ENCODE measurements at regions not wholly inside any gene's neighbourhood (a gene's known extent, or its start where the extent isn't known, plus 50 kb on each side); places are given as distances from the start of the nearest gene placed in this dataset.

- Histone ChIP-seq H3K4me3 (ENCODE audit: low read depth, low read length) (no peak overlapping the region), H3K27me3 (replicated peaks; ENCODE audit: control insufficient read depth, insufficient read depth, low read length) (no peaks in the 10 kb centered on the region), H3K9me3 (no peaks in the 10 kb centered on the region), H3K36me3 (ENCODE audit: control insufficient read depth, insufficient read depth, low read length) (no peaks in the 10 kb centered on the region), H3K4me1 (peaks cover 30% of the 10 kb centered on the region)
- intact Hi-C loops (cut with micrococcal nuclease; ENCODE audit: unreplicated experiment): no loop called here
- Mint-ChIP-seq H3K4me1 (ENCODE audit: low read depth, unreplicated experiment) (peaks cover 41% of the 10 kb centered on the region), H3K27me3 (ENCODE audit: insufficient read depth, unreplicated experiment) (no peaks in the 10 kb centered on the region), H3K27ac (ENCODE audit: unreplicated experiment) (no peak overlapping the region), H3K9me3 (ENCODE audit: unreplicated experiment) (peaks cover 4% of the 10 kb centered on the region), H3K36me3 (ENCODE audit: insufficient read depth, unreplicated experiment) (peaks cover 6% of the 10 kb centered on the region), H3K4me3 (ENCODE audit: unreplicated experiment) (no peak overlapping the region)
- ChIA-PET POLR2A (no interaction called here), CTCF (interaction anchor here (0.8 to 1.3 kb wide), 3 partner anchors 48 to 112 kb away, joined by 3 to 6 read pairs (median 6); no protein-coding TSS in a partner anchor)
- TF ChIP-seq, protein P1, sequence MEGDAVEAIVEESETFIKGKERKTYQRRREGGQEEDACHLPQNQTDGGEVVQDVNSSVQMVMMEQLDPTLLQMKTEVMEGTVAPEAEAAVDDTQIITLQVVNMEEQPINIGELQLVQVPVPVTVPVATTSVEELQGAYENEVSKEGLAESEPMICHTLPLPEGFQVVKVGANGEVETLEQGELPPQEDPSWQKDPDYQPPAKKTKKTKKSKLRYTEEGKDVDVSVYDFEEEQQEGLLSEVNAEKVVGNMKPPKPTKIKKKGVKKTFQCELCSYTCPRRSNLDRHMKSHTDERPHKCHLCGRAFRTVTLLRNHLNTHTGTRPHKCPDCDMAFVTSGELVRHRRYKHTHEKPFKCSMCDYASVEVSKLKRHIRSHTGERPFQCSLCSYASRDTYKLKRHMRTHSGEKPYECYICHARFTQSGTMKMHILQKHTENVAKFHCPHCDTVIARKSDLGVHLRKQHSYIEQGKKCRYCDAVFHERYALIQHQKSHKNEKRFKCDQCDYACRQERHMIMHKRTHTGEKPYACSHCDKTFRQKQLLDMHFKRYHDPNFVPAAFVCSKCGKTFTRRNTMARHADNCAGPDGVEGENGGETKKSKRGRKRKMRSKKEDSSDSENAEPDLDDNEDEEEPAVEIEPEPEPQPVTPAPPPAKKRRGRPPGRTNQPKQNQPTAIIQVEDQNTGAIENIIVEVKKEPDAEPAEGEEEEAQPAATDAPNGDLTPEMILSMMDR (IDR thresholded peaks at IDR 0.05; ENCODE audit: insufficient read depth in 1 of 2, low read depth in 1 of 2, low read length in 1 of 2, severe bottlenecking in 1 of 2, unreplicated experiment in 1 of 2): no peak
- no TSS peak for BruUV-seq (replicated peaks)
- DNase-seq: no peak
Measured at GRCh38 chr2:74763962-74764428, 69.9 kb upstream of the HK2 start.

- H3K4me3 Mint-ChIP-seq (ENCODE audit: unreplicated experiment): no peak overlapping the region
- Histone ChIP-seq H3K4me3 (ENCODE audit: low read depth, low read length) (no peak overlapping the region), H3K27me3 (replicated peaks; ENCODE audit: control insufficient read depth, insufficient read depth, low read length) (no peaks in the 10 kb centered on the region), H3K36me3 (ENCODE audit: control insufficient read depth, insufficient read depth, low read length) (no peaks in the 10 kb centered on the region), H3K9me3 (no peaks in the 10 kb centered on the region), H3K4me1 (peaks cover 30% of the 10 kb centered on the region)
- TF ChIP-seq, protein P1 (IDR thresholded peaks at IDR 0.05; ENCODE audit: insufficient read depth in 1 of 2, low read depth in 1 of 2, low read length in 1 of 2, severe bottlenecking in 1 of 2, unreplicated experiment in 1 of 2): no peak
- CTCF ChIA-PET: interaction anchor here (0.6 to 1.3 kb wide), 6 partner anchors 48 to 144 kb away, joined by 3 to 6 read pairs (median 5); no protein-coding TSS in a partner anchor
- no TSS peak for BruUV-seq (replicated peaks)
- POLR2A ChIA-PET: interaction anchor here (1.1 kb wide), 1 partner anchor 13 kb away, joined by 3 read pairs; no protein-coding TSS in a partner anchor
- H3K9me3 Mint-ChIP-seq (ENCODE audit: unreplicated experiment): no peaks in the 10 kb centered on the region
- peaks cover 41% of the 10 kb centered on the region for H3K4me1 Mint-ChIP-seq (ENCODE audit: low read depth, unreplicated experiment)
- no peaks in the 10 kb centered on the region for H3K27me3 Mint-ChIP-seq (ENCODE audit: insufficient read depth, unreplicated experiment)
- peaks cover 6% of the 10 kb centered on the region for H3K36me3 Mint-ChIP-seq (ENCODE audit: insufficient read depth, unreplicated experiment)
- no peak overlapping the region for H3K27ac Mint-ChIP-seq (ENCODE audit: unreplicated experiment)
- intact Hi-C loops (cut with micrococcal nuclease; ENCODE audit: unreplicated experiment): loop anchor here (1.0 kb wide), 2 partner anchors 52 to 71 kb away; no protein-coding TSS in a partner anchor
- DNase-seq: peak; percentile 51 to 79
Measured at GRCh38 chr2:74764429-74765272, 69.3 kb upstream of the HK2 start.

DNA sequence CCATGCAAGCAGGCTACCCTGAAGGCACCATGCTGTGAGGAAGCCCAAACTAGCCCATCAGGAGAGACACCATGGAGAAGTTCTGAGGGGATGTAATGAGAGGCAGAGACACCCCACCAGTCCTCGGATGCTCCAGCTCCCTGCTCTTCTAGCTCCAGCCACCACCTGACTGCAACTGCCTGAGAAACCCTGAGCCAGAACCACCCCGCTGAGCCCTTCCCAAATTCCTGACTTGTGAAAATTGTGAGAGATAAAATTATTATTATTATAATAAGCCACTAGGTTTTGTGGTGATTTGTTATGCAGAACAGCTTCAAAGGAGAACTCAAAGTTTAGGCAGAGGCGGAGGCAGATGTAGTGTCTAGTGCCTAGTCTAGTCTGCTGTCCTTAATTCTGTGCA lies 67.1 kb upstream of the HK2 start:
- Mint-ChIP-seq H3K9me3 (ENCODE audit: unreplicated experiment) (no peaks in the 10 kb centered on the region), H3K27ac (ENCODE audit: unreplicated experiment) (no peak overlapping the region), H3K4me3 (ENCODE audit: unreplicated experiment) (no peak overlapping the region), H3K36me3 (ENCODE audit: insufficient read depth, unreplicated experiment) (peaks cover 6% of the 10 kb centered on the region), H3K27me3 (ENCODE audit: insufficient read depth, unreplicated experiment) (no peaks in the 10 kb centered on the region), H3K4me1 (ENCODE audit: low read depth, unreplicated experiment) (peaks cover 41% of the 10 kb centered on the region)
- TF ChIP-seq, protein P1 (IDR thresholded peaks at IDR 0.05; ENCODE audit: insufficient read depth in 1 of 2, low read depth in 1 of 2, low read length in 1 of 2, severe bottlenecking in 1 of 2, unreplicated experiment in 1 of 2): no peak
- CTCF ChIA-PET: no interaction called here
- POLR2A ChIA-PET: no interaction called here
- Histone ChIP-seq H3K27me3 (replicated peaks; ENCODE audit: control insufficient read depth, insufficient read depth, low read length) (no peaks in the 10 kb centered on the region), H3K36me3 (ENCODE audit: control insufficient read depth, insufficient read depth, low read length) (no peaks in the 10 kb centered on the region), H3K4me1 (peaks cover 30% of the 10 kb centered on the region), H3K9me3 (no peaks in the 10 kb centered on the region), H3K4me3 (ENCODE audit: low read depth, low read length) (no peak overlapping the region)
- intact Hi-C loops (cut with micrococcal nuclease; ENCODE audit: unreplicated experiment): no loop called here
- DNase-seq: no peak
- no TSS peak for BruUV-seq (replicated peaks)
